ENCODE measurements at regions not wholly inside any gene's neighbourhood (a gene's known extent, or its start where the extent isn't known, plus 50 kb on each side); places are given as distances from the start of the nearest gene placed in this dataset.

DNA sequence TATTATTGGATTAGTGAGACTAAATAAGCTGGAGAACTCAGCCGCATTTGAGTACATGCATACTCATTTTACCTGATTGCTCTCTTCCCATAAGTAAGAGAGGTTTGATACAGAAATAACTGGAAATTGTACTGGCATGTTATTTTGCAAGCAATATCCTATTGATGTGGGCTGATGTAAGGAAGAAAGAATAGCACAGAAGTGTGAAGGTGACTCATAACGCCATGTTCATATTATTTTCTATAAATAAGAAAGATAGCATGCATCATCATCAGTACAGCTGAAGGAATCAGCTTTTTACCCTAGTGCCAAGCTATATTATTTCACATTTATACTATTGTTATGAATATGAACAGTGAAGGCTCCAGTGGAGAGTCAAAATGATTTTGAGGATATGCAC is 138.3 kb upstream of the FAM47A start:
- no peak for DNase-seq (ENCODE audit: low read depth, low spot score)

DNA sequence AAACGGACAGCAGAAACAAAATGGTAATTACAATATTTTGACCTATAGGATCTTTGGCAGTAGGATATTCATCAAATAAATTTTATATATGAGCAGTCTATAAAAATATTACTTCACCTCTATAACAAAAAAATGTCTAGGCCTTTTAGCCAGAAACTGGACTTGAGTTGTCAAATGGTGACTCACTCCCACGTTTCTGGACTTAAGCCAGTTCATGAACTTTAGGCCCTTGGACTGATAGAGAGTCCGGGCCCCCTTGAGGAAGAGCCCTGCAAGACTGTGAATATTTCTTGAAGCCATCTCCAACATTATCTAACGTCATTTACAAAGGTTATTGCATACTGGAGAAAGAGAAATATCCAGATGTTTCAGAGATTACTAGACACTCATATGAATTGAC is 106.8 kb upstream of the FAM47A start:
- DNase-seq (ENCODE audit: low read depth, low spot score): no peak

DNA sequence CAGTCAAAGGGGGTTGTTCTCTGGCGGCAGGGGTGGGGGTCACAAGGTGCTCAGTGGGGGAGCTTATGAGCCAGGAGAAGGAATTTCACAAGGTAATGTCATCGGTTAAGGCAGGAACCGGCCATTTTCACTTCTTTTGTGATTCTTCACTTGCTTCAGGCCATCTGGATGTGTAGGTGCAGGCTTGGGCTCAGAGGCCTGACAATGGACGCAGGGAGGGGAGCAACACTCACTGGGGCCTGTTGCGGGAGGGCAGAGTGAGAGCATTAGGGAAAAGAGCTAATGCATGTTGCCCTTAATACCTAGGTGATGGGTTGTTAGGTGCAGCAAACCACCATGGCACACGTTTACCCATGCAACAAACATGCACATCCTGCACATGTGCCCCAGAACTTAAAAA is 98.0 kb upstream of the FAM47A start:
- DNase-seq (ENCODE audit: low read depth, low spot score): peak; percentile 71

DNA sequence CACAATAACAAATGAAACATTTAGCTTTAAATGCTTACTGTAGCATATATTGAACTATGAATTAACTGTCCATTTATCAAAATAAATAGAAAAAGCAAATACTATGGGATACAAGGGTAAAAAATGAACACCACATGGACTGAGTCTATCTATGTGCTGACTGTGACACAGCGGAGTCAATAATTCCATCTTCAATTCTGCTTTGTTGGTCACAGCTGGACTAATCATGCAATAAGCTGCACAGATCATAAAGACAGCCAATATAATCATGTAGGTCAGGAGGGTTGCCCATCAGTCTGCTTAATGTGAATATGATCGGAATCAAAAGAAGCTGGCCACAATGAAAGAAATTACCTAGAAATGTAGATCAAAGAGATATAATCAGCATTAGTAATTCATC is 95.7 kb upstream of the FAM47A start:
- no peak for DNase-seq (ENCODE audit: low read depth, low spot score)

DNA sequence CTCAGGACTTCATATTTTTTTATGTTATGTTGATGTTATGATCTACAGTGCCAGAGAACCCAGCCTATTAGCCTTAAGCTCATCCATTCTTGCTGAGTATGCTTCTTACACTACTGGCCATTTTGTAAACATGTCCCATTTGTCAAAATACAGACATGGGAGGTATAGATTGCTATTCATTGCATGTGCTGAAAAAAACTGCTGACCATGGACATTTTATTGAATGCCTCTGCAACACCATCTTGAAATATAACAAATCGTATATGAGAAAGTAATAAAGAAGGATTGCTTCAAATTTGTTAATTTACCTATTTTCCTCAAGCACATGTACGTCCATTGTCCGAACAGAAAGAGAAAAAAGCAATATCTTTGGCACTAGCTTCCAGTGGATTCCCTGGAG is 91.5 kb upstream of the FAM47A start:
- no peak for DNase-seq (ENCODE audit: low read depth, low spot score)

DNA sequence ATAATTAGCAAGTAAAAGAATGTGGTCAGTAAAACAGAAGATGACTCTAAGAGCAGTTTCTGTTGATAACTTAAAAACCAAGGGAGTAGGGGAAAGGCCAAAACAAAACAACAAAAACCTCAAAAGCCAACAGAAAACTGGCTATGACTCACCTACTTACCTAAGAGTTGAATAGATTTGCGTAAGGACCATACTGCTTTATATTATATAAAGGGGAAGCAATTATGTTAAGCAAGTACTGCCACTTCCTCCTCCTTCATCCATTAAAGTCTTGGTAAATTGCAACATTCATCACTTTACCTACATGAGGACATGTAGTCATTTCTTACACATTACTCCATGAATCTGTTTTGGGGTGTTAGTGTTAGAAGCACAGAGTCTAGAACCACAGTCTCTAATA is 85.9 kb upstream of the FAM47A start:
- no peak for DNase-seq (ENCODE audit: low read depth, low spot score)

DNA sequence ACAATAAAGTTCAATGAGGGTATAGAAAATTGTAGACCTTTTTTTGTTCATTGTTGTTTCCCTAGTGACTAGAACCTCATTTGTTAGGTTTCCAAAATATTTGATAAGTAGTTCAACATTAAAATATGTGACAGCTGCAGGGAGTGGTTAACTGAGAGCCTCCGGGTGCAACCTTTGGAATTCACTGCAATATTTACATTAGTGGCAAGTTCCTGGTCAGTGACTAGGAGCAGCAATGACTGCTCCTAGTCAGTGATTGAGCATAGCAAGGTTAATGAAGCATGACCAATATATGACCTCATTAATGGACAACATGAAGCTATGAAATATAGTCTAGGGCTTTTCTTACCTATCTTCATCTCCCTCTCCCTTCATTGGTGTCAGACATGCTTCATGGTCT is 65.8 kb upstream of the FAM47A start:
- no peak for DNase-seq (ENCODE audit: low read depth, low spot score)
